ENCODE measurements at regions not wholly inside any gene's neighbourhood (a gene's known extent, or its start where the extent isn't known, plus 50 kb on each side); places are given as distances from the start of the nearest gene placed in this dataset.

GRCh38 chr6:18883268-18883667, 496.1 kb downstream of the RNF144B start:
- Histone ChIP-seq H2AK5ac (ENCODE audit: low read depth, low read length) (no peak overlapping the region), H4K20me1 (ENCODE audit: insufficient read depth, low read length) (no peaks in the 10 kb centered on the region), H3K56ac (ENCODE audit: extremely low read depth, insufficient read depth, low read length) (no peak overlapping the region), H4K8ac (ENCODE audit: low read depth in 2 of 2, low read length in 2 of 2) (no peak overlapping the region), H2BK120ac (ENCODE audit: low read depth, low read length) (no peak overlapping the region), H3K36me3 (ENCODE audit: control insufficient read depth, insufficient read depth, low read length) (no peaks in the 10 kb centered on the region), H2AFZ (replicated peaks; ENCODE audit: low read length, poor library complexity) (no peak overlapping the region), H4K5ac (ENCODE audit: low read depth, low read length) (no peak overlapping the region), H3K18ac (ENCODE audit: low read depth, low read length) (no peak overlapping the region), H3K4me1 (ENCODE audit: control insufficient read depth, insufficient read depth, low read length) (no peaks in the 10 kb centered on the region), H3K27ac (ENCODE audit: insufficient read depth, low read length) (no peak overlapping the region), H3K79me1 (ENCODE audit: low read depth in 1 of 2, low read length in 2 of 2) (no peaks in the 10 kb centered on the region), H4K91ac (ENCODE audit: insufficient read depth, low read depth, low read length) (no peak overlapping the region), H3K27me3 (ENCODE audit: control insufficient read depth, insufficient read depth, low read length) (no peaks in the 10 kb centered on the region), H3K9ac (ENCODE audit: low read depth, low read length) (no peak overlapping the region), H3K4ac (ENCODE audit: low read depth, low read length) (no peak overlapping the region), H2BK5ac (ENCODE audit: low read depth, low read length, poor library complexity, severe bottlenecking) (no peak overlapping the region), H3K9me1 (ENCODE audit: insufficient read depth, low read length) (no peaks in the 10 kb centered on the region), H2BK15ac (ENCODE audit: low read depth, low read length) (no peak overlapping the region), H3K23ac (ENCODE audit: low read depth, low read length) (no peak overlapping the region), H2BK20ac (ENCODE audit: low read depth, low read length) (no peak overlapping the region), H3K14ac (replicated peaks; ENCODE audit: low read depth, low read length) (no peak overlapping the region), H3K4me3 (ENCODE audit: insufficient read depth, low read depth, low read length) (no peak overlapping the region), H2AK9ac (replicated peaks; ENCODE audit: low read depth, low read length, poor library complexity) (no peak overlapping the region), H3K9me3 (ENCODE audit: control insufficient read depth, insufficient read depth, low read length) (peaks cover 6% of the 10 kb centered on the region; the same call in 1 of the 2 replicates), H3K4me2 (ENCODE audit: low read depth, low read length) (no peak overlapping the region)
- intact Hi-C loops (cut with micrococcal nuclease): no loop called here
- dilution Hi-C loops (cut with HindIII; ENCODE audit: low sequenced_read_pairs, unreplicated experiment): no loop called here
- ChIA-PET CTCF (no interaction called here), POLR2A (ENCODE audit: unreplicated experiment) (no interaction called here)
- TF ChIP-seq MAFK (IDR thresholded peaks at IDR 0.05; ENCODE audit: low read depth, low read length) (peak; percentile 48; the same call in 1 of the 2 replicates), BHLHE40 (IDR thresholded peaks at IDR 0.05; ENCODE audit: low read depth, low read length) (no peak)
- no CpG with 5 or more reads among the region's 2 CpGs for WGBS, 2 experiments (ENCODE audit: extremely low coverage in 2 of 2, insufficient read length in 1 of 2)
- ATAC-seq (ENCODE audit: low read depth) (no peak), DNase-seq (no peak)
- BruUV-seq (replicated peaks): no TSS peak
- in situ Hi-C loops (cut with MboI; ENCODE audit: low sequenced_read_pairs): no loop called here

All from IMR-90 (cell line).